GM18909 (cell line): ENCODE measurements at regions not wholly inside any gene's neighbourhood (a gene's known extent, or its start where the extent isn't known, plus 50 kb on each side); places are given as distances from the start of the nearest gene placed in this dataset.

Experiments used
- ATAC-seq: cut with Tn5 transposase; IDR thresholded peaks from one replicate; pipeline ENCODE4 v1.9.1; 2021; ENCODE audit warnings: mild to moderate bottlenecking; ENCODE audit not compliant: unreplicated experiment, poor library complexity

- no peak for ATAC-seq
Measured at GRCh38 chr13:50099473-50099872, 84.2 kb downstream of the KCNRG start.

GRCh38 chr13:50101590-50101989 is 86.3 kb downstream of the KCNRG start:
- no peak for ATAC-seq

GRCh38 chr13:50104493-50104892 is 89.2 kb downstream of the KCNRG start:
- no peak for ATAC-seq

- peak; percentile 87 for ATAC-seq
Measured at GRCh38 chr13:50106559-50106958, 91.3 kb downstream of the KCNRG start.

GRCh38 chr13:50107205-50107604 is 92.0 kb downstream of the KCNRG start:
- ATAC-seq, result no peak

- ATAC-seq, result no peak
Measured at GRCh38 chr13:50114961-50115360, 99.7 kb downstream of the KCNRG start.

GRCh38 chr13:50115695-50116094 is 100.5 kb downstream of the KCNRG start:
- ATAC-seq, result no peak

- no peak for ATAC-seq
Measured at GRCh38 chr13:50116430-50116973, 101.3 kb downstream of the KCNRG start.

- no peak for ATAC-seq
Measured at GRCh38 chr13:50119591-50119990, 104.3 kb downstream of the KCNRG start.

- no peak for ATAC-seq
Measured at GRCh38 chr13:50122455-50122854, 107.2 kb downstream of the KCNRG start.

- no peak for ATAC-seq
Measured at GRCh38 chr13:50123002-50123401, 107.8 kb downstream of the KCNRG start.

GRCh38 chr13:50123515-50123861 is 108.2 kb downstream of the KCNRG start:
- no peak for ATAC-seq

- peak; percentile 73 for ATAC-seq
Measured at GRCh38 chr13:50123862-50124535, 108.8 kb downstream of the KCNRG start.

GRCh38 chr13:50124536-50125303 is 109.5 kb downstream of the KCNRG start:
- ATAC-seq, result peak; percentile 3

GRCh38 chr13:50125304-50125553 is 110.0 kb downstream of the KCNRG start:
- peak; percentile 16 for ATAC-seq

GRCh38 chr13:50125554-50126262 is 110.5 kb downstream of the KCNRG start:
- peak; percentile 17 for ATAC-seq

GRCh38 chr13:50126263-50126992 is 111.2 kb downstream of the KCNRG start:
- ATAC-seq, result no peak

- no peak for ATAC-seq
Measured at GRCh38 chr13:50126993-50127725, 111.9 kb downstream of the KCNRG start.

- ATAC-seq, result no peak
Measured at GRCh38 chr13:50127726-50128291, 112.6 kb downstream of the KCNRG start.
